ENCODE measurements at regions not wholly inside any gene's neighbourhood (a gene's known extent, or its start where the extent isn't known, plus 50 kb on each side); places are given as distances from the start of the nearest gene placed in this dataset.

DNA sequence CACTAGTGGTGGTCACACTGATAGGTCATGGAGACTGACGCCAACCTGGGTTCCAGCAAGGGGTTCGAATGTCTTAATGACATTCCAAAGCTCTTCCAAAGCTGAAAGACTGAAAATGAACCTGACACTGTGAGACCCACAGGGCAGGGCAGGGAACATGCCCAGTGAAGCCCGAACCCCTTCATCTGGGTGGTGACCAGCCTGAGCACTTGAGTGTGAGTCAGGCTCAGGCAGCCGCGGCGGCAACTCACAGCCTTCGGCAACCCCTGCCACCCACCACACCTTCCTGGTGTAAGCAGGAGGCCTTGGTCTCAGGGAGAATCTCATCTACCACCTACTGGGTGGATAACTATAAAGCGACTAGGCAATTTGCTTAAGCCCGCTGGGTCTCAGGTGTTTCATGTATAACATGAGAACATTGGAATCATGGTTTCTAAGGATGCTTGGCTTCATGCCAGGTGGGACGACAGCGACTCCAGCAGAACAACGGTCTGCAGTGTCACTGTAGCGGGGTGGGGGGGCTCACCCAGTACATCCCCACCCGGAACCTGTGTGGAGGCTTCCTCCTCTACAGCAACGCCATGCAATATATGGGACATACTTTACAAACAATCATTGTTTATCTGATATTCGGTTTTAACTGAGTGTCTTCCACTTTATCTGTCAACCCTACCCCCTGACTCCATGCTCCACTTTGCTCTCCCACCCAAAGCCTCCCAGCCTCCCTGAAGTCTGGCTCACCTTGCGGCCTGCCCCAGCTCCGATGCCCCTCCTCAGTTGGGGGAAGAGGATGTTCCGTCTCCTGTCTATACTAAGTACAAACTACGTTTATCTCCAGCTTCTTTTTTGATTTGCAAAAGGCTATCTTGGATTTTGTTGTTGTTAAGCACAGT is 125.0 kb upstream of the MEF2A start:
- DNase-seq (ENCODE audit: low read depth), result no peak

DNA sequence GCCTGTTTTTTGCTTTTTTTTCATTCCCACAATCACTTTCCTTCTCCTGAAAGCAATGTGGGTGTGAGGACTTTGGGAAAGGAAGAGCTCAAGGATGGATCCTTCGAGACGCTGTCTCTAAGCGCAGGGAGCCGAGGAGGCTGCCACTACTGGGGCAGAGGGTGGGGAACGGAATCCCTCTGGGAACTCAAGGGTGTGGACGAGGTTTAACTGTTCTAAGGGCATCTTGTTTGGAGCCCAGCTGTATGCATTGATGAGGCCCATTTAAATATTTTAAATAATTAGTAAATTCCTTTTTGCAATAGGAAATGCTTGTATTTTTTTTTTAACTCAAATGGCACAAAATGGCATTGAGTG is 124.4 kb upstream of the MEF2A start:
- no peak for DNase-seq (ENCODE audit: low read depth)

DNA sequence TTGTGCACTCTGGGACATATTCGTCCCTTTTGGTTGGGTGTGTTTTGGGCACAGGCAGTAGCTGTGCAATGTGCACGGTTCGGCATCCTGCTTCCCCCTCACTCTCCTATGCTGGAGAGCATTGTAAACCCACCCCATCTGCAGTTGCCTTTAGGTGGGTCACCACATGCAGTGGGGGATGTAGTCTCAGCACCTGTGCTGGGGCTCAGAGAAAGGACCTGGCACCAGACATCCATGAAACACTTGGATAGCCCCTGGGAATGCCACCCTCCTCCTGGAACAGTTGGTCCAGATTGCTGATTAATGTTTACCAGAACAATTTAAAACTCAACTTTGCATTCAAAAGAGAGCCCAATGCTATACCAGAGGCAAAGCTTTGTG is 123.9 kb upstream of the MEF2A start:
- DNase-seq (ENCODE audit: low read depth), result no peak

DNA sequence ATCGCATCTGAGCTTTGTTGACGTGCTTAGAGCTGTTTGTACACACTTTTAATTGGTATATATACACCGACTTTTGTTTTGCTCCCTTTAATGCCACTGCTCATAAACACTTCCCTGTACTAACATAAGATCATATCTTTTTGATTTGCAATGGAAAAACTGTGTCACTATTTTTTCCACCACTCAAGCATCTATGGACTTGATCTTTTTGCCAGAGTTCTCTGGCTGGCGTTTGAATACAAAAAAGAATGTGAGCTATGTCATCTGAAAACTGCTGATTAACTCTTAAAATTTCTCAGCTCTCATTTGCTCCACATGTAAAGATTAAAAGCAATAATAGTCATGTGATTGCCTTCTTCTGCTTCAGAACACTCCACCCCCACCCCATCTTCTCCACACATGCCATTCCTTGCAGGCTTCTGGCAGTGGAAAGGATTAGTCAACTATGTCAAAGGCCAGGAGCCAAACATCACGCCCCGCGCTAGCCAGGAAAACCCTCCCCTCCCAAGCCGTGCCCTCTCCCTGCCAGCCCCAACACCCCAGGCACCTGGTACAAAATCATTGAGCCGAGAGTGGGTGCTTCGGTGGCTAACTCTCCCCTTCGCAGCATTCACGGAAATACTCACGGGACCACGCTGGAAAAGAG is 123.4 kb upstream of the MEF2A start:
- peak; percentile 66 for DNase-seq (ENCODE audit: low read depth)

DNA sequence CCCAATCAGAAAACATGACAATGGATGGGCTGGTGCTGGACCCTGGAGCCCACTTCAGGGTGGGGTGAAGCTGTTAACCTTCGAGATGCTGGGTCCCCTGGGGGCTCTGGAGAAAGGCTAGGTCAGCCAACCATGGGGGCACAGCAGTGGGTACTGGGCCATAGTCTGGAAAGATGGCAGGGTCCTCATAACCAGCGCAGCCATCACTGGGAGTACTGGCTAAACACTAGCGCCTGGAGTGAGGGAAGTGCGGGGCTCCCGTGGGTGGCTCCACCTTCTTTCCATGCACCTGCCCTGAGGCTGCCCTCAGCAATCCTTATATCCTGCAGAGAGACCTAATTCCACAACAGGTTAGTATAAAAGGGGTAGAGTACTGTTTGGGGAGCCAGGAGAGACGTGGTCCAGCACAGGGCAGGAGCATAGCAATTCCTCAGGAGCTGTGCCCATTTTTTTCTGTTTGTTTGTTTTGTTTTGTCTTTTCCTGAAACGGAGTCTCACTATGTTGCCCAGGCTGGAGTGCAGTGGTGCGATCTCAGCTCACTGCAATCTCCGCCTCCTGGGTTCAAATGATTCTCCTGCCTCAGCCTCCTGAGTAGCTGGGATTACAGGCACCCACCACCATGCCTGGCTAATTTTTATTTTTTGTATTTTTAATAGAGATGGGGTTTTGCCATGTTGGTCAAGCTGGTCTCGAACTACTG is 122.6 kb upstream of the MEF2A start:
- no peak for DNase-seq (ENCODE audit: low read depth)

DNA sequence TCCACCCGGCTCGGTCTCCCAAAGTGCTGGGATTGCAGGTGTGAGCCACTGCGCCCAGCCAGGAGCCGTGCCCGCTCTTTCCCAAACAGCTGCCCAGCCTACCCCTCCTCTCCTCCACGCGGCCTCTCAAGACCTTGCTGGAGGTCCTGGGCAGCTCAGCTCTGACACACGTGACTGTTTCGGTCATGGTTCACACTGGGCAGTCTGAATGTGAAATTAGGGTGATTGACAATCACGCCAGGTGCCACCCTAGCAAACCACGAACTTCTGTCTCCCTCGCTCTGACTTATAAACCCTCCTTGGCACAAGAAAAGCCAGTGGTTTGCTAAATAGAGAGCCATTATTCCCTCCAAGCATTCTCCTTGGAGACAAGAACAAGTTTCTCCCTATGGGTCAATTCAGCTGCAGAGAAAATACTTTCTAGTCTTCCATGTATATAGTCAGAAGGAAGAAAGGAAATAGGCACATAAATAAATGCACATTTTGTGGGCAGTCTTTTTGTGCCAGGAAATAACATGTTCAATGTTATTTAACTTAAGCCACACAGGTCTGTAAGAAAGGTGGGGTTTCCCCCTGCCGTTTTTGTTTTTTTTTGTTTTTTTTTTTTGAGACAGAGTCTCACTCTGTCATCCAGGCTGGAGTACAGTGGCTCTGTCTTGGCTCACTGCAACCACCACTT is 121.9 kb upstream of the MEF2A start:
- DNase-seq (ENCODE audit: low read depth), result no peak

DNA sequence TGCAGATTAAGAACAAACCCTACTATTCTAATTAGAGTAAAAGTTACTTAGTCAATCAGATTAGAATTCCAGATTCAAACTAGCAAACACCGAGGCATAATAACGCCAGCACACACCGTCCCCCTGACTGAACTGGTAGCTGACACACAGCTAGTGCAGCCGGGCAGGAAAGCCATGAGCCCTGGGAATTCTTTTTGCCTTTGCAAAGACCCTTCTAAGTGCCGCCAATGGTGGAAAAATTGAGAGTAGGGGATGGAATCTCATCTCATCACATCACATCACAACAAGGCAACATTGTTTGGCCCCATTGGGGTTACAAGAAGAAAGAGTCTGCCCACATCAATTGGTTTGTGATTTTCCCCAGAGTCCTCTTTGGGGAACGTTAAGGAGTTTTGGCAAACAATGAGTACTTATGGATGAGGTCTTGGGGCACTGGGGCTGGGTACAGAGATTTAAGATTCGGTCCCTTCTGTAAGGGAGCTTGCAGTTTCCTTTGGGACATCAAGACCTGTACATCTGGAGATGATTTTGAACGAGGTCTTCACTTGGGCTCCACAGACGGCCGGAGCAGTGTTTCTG is 120.4 kb upstream of the MEF2A start:
- no peak for DNase-seq (ENCODE audit: low read depth)

DNA sequence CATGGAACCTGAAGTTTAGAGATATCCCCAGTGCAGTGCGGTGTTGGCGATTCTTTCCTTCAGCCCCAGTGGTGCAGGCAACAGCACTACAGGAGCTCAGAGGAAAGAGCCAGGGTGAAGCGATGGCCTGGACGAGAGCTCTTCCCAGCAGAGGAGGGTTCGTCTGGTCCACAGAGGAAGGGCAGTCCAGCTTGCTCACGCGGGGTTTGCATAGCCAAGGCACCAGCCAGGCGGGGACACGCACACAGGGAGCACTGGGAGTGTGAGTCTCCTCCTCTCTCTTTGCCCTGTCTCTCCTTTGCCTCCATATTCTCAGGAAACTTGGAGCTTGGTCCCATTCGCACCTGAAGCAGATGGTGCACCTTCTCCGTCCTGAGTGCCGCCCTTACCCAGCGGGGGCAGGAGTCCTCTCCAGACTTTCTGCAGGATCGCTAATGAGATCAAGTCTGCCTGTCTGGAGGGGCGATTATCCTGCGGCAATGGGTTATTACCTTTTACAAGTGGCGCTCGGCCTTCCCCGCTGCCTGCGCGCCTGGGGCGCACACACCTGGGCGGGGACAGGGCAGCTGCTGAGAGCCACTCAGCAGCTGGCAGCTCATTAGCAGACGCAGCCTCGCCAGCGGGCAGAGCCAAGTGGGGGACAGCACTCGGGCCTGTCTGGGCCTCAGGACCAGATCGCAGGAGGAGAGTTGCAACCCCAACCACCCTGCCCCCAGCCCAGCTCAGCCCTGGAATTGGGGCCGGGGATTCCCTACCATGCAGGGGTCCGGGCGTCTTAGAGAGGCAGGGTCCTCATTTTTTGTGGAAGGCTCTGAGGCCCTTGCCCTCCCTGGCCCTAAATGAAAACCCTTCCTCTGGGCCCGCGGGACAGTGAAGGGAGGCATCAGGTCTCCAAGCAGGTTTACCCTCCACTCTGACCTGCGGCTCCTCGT is 119.0 kb upstream of the MEF2A start:
- DNase-seq (ENCODE audit: low read depth), result no peak

DNA sequence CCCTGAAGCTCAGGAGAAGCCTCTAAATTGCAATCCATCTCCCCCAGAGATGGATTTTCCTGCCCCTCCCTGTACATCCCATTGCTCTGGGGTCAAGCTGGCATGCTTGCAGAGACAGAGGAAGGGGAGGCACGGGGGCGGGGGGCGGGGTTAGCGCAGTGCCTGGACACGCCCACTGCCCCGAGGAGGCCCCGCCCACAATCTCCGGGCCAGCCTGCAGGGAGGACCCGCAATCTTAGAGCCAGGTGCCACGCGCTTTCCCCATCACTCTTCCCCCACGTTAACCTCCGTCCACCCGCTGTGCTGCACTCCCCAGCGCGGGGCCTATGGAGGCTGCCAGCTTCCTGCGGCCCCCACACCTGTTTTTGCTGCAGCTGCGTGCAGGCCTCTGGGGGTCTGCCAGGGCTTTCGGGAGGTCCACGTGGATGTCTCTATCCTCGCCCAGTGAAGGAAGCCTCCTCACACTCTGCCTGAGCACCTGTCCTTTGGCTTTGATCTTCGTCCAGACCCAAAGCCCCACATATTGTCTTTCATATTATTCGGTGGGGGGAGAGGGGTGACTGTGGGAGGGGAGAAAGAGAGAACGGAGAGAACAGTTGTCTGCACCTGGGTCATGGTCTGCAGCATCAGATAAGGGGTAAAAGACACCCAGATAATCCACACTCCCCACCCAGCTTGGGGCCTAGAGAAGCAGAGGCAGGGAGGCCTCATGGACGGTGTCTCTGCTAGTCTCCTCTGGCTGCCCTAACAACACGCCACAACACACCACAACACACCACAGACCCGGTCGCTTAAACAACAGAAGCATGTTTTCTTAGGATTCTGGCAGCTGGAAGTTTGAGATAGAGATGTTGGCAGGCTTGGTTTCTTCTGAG is 118.0 kb upstream of the MEF2A start:
- no peak for DNase-seq (ENCODE audit: low read depth)

DNA sequence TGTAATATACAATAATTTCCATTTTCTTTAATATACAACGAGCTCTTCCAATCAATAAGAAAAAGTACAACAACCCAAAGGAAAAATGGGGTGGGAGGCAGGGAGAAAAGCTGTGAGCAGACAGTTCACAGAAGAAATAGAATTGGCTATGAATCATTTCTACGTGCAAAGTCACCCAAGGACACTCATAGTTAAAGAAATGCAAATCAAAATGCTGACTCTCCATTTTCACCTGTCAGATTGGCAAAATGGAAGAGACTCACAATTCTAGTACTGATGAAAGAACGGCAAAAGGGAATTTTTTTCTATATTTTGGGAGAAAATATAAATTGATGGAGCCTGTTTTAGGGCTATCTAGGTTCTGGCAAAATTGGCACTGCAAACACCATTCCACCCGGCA is 116.3 kb upstream of the MEF2A start:
- DNase-seq (ENCODE audit: low read depth), result peak; percentile 34

DNA sequence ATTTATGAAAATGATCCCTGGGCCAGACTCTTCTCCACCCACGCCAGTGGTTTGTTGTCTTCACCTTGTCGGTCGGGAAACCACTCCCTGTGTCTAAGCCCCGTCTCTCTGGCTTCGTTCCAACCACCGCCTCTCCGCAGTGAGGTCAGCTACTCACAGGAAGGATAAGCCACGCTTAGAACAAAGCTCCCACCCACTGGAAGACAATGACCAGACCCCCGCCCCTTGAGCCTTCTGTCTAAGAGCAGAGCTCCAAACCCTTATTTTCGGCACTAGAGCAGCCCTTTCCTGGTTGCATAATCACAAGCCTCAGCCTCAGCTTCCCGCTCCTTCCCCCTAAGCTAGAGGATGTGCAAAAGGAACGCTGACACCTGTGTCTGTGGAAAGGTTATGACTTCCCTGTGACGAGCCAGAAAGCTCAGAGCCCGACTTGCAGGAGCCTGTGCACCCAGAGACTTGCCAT is 114.9 kb upstream of the MEF2A start:
- DNase-seq (ENCODE audit: low read depth), result no peak

DNA sequence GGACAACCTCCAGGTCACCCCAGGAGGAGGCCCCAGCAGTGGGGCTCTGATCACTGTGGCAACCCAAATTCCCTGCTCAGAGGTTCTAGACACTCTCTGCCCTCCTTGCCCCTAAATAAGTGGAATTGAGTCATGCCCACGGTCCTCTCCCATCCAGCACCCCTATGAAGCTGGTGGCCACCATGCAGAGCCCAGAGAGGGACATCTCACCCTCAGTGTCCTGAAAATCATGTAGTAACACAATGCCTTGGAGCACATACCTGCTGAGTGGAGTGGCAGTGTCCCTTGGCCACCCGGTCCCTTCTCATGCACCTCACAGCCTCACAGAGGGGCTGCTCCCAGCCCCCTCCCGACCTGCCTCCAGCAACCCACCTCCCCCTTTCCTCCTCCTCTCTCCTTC is 114.3 kb upstream of the MEF2A start:
- no peak for DNase-seq (ENCODE audit: low read depth)

DNA sequence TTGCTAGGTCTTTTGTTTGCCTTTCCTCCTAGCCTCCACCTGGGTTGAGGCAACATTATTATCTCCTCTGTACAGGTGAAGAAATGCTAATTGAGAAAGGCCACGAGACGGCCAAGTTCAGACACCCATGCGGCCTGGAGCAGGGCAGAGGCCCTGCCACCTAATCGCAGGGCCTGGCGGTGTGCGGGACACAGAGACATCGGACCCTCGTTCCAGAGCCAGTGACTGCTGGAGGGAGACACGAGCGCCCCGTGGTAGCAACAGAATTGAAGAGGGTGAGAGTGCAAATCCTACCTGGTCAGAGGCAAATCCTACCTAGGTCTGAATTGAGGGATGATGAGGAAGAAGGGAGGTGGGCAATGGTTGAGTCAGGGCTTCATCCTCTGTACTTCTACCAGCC is 113.8 kb upstream of the MEF2A start:
- no peak for DNase-seq (ENCODE audit: low read depth)

DNA sequence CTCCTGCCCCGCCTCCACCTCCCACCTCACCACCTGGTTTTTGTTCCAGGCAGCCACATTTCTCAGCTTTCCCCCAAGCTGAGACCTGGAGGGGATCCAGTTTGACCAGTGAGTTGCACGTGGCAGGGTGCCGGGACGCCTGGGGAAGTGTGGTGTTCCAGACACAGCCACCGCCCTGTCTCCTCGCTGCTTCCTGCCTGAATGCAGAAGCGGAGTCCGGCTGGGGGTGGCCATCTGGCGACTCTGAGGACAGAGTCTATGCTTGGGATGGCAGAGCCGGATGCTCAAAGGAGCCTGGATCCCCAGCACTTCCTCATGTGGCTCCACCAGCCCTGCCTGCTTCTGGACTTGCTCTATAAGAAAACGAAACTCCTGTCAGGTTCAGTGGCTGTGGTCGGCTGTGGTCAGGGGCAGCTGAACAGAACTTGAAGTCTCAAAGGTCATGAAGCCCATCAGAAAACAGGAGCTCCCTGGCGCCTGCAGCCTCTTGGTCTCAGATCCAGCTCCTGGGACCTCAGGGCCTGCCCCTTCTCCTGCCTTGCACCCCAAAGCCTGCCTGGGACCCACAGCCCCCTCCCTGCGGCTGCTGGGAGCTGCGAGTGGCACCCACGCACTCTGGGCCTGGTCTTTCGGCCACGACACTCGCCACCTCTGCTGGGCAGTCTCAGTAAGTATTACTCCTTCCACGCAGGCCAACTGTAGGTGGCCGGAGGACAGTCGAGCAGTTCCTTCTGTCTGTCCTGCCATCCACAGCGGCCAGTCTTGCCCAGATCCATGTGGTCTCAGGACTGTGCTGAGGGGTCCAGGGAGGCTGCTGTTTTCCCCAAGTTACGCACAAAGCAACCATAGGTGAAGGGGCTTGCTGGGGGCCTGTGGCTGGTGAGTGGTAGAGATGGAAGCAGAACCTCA is 112.8 kb upstream of the MEF2A start:
- DNase-seq (ENCODE audit: low read depth), result peak; percentile 5

DNA sequence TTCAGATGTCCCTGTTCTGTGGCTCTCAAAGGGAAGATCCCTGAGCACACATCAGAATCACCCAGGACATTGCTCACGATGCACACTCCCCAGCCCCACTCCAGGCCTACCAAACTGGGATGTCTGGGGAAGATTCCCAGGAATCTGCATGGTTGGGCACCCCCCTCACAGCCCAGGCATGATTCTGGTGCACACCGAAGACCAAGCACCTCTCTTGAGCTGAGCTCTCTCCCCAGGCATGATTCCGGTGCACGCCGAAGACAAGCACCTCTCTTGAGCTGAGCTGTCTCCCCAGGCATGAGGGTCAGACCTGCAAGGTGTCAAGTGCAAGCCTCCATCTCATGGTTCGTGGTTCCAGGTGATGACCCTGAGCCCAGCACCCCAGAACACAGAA is 112.2 kb upstream of the MEF2A start:
- no peak for DNase-seq (ENCODE audit: low read depth)

DNA sequence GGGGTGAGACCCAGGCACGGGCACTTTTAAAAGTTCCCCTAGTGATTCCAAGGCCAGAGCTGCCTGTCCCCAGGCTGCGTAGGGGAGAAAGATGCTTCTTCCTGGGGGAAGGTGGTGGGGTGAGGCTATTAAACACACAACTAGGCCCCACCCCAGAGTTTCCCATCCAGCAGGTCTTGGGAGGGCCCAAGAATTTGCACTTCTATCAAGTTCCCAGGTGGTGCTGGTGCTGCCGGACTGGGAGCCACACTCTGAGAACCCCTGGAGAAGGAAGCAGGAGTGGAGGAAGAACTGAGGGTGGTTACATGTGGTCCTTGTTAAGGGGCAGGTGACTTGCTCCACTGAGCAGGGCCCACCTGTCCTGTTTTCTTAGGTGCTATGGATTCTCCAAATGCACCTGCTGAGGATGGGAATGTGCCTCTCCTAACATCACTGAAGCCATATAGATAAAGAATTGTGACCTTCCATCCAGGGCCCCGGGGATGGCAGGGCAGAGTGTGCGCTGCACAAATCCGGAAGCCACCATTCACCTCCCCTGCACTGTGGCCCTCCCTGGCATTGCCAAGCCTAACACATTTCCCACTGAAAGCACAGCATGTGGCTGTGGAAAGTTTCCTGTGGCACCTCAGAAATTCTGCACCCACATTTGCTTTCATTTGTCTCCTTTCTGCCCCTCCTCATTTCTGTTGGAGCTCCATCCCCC is 111.5 kb upstream of the MEF2A start:
- DNase-seq (ENCODE audit: low read depth), result no peak

DNA sequence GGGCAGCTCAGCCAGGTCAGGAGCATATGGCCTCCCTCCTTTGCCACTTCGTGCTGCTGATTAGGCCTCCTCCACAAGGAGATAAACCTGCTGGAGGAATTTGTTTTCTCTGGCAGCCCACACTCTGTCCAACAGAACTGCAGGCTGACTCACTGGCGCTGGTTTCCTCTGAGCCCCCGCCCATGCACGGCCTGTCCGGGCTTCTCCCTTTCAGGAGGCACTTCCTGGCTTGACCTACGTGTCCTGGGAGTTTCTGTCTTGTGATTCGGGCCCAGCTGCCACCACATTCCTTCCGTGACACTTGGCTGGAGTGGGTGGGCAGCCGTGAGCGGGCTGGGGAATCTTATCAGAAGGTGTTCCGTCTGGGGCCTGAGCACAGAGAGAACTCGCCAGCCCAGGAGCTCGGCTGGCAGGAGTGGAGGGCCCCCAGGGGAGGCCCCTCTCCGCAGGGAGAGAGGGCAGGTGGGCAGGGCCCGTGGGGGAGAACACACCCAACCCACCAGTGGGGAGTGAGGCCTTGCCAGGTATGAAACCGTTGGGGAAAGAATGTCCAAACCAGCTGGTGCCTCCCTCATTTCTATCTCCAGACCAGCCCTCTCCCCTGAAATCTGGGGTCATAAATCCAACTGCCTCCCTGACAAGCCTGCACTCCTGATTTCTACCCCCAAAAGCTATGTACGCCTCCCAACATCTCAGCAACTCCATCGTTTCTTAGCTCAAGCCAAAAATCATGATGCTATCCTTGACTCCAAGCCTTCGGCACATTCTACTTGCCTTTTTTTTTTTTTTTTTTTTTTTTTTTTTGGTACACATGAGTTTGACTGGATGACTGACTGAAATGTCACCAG is 110.6 kb upstream of the MEF2A start:
- peak; percentile 95 for DNase-seq (ENCODE audit: low read depth)

Measured in ELR (cell line).